Fibroblast of pulmonary artery (primary cell): ENCODE measurements at regions not wholly inside any gene's neighbourhood (a gene's known extent, or its start where the extent isn't known, plus 50 kb on each side); places are given as distances from the start of the nearest gene placed in this dataset.

Experiments
- DNase-seq: peaks from one replicate; pipeline ENCODE4 v3.0.0-alpha.2; 2010; ENCODE audit warnings: low read depth
- H3K4me3 ChIP-seq: replicated peaks from 2 replicates; pipeline ENCODE4 v1.5.1; 2011; ENCODE audit warnings: low read depth, mild to moderate bottlenecking, control low read depth, low read length, moderate library complexity
- TF ChIP-seq, protein P1 (sequence below): IDR thresholded peaks from 2 replicates; pipeline ENCODE4 v1.5.1; 2011; ENCODE audit warnings: mild to moderate bottlenecking, control low read depth, low read length, inconsistent platforms; ENCODE audit errors: missing control alignments

DNA sequence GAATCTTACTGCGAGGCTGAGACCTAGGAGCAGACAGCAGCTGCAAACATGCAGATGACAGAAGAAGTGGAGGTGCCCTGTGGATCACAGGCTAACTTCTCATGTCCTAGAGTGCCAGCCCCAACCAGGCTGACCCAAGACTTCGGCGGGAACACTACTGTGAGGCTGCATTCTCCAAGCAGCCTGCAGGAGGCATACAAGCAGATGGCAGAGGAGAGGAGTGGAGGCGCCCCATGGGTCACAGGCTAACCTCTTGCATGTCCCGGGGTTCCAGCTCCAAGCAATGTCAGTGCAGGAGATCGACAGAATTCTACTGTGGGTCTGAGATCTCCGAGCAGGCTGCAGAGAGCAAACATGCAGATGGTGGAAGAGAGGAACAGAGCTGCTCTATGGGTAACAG lies 98.1 kb upstream of the ZNF678 start:
- DNase-seq: no peak
- TF ChIP-seq, protein P1, sequence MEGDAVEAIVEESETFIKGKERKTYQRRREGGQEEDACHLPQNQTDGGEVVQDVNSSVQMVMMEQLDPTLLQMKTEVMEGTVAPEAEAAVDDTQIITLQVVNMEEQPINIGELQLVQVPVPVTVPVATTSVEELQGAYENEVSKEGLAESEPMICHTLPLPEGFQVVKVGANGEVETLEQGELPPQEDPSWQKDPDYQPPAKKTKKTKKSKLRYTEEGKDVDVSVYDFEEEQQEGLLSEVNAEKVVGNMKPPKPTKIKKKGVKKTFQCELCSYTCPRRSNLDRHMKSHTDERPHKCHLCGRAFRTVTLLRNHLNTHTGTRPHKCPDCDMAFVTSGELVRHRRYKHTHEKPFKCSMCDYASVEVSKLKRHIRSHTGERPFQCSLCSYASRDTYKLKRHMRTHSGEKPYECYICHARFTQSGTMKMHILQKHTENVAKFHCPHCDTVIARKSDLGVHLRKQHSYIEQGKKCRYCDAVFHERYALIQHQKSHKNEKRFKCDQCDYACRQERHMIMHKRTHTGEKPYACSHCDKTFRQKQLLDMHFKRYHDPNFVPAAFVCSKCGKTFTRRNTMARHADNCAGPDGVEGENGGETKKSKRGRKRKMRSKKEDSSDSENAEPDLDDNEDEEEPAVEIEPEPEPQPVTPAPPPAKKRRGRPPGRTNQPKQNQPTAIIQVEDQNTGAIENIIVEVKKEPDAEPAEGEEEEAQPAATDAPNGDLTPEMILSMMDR: no peak
- H3K4me3 ChIP-seq: no peak overlapping the region

DNA sequence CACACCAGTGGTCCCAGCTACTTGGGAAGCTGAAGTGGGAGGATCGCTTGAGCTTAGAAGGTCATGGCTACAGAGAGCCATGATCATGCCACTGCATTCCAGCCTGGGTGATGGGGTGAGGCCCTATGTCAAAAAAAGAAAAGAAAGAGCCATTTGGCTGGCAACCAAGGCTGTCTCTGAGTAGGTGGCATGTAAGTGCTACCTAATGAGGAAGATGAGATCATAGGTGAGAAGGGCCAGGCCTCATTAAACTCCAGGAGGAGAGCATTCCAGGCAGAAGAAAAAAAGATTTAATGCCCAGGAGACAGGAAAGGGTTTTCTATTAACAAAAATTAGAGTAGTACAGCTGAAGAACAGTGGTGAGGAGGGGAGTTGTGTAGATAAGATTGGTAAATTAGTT lies 103.4 kb upstream of the ZNF678 start:
- TF ChIP-seq, protein P1: no peak
- H3K4me3 ChIP-seq: no peak overlapping the region

DNA sequence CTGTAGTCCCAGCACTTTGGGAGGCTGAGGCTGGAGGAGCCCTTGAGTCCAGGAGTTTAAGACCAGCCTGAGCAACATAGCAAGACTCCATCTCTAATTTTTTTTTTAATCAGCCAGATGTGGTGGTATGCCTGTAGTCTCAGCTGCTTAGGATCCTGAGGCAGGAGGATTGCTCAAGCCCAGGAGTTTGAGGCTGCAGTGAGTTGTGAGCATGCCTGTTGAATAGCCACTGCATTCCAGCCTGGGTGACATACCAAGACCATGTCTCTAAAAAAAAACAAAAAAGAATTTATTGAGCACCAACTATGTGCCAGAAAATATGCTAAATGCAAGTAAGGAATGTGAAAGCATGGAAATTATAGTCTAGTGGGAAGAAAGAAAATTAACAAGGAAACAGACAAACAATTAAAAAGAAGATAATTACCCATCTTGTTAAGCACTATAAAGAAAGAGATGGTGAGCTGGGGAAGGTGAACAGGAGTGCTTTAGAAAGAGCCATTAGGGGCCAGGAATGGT lies 104.0 kb upstream of the ZNF678 start:
- no peak for DNase-seq
- TF ChIP-seq, protein P1: no peak
- H3K4me3 ChIP-seq: no peak overlapping the region

More for the DNA sequence above, 103.4 kb upstream of the ZNF678 start:
- no peak for DNase-seq

DNA sequence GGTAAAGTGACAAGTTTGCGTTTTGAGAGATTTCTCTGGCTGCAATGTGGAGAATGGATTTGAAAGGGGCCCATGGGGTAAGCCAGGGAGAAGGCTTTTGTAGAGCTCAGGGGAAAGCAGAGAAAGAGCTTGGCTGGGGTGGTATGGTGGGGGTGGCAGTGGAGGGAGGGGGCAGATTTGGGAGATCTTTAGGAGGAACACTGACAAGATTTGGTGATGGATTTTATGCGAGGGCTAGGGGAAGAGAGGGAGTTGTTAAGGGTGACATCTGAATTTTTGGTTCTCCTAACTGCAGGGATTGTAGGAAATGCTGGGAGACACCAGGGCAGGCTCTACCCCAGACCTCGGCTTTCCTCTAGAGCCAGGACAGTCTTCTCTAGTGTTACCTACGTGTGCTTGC lies 108.7 kb upstream of the ZNF678 start:
- no peak overlapping the region for H3K4me3 ChIP-seq
- TF ChIP-seq, protein P1: no peak
- no peak for DNase-seq

DNA sequence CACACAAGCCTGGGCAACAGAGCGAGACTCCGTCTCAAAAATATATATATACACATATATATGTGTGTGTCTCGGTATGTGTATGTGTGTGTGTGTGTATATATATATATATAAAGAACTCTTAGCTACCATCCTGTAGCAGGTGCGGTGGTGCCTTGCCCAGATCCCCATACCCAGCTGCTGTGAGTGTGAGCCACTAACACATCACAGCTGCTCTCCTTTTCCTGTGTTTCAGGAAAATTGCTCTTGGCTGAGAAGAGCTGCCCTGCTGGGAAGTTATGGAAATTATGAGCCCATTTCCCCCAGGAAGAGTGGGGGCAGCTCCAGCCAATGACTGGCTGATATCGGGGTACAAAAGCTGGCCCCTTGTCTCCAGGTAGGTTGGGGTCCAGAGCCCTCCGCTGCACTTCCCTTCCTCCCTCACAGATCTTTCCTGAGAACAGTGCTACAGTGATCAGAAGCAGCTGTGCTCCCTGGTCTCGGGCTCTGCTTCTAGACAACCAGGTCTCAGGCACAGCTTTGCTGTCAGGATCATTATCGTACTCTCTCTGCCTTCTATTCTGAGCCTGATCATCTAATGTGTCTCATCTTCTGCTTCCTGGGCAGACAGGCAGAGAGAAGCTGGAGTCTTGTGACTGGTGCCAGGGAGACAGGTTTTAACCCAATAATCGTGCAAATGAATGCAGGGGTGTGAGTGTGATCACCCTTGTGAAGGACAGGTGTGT lies 109.6 kb upstream of the ZNF678 start:
- TF ChIP-seq, protein P1: no peak
- DNase-seq: no peak
- no peak overlapping the region for H3K4me3 ChIP-seq

DNA sequence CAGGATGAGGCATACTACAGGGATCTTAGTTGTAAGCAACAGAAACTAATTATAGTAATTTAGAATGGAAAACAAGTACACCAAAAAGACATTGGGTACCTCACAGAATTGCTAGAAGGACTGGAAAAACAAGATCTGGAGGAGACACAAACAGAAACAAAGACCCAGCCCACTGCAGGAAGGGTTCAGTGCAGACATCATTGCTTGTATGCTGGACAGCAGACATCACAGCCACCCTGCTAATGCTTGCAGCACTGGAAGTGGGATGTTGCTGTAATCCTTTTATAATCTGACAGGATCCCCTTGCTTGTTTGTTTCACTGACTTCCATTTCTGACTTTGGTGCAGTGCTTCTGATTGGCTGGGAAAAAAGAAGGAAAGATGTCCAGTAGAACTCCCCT lies 111.4 kb upstream of the ZNF678 start:
- H3K4me3 ChIP-seq: no peak overlapping the region
- TF ChIP-seq, protein P1: no peak
- DNase-seq: no peak

DNA sequence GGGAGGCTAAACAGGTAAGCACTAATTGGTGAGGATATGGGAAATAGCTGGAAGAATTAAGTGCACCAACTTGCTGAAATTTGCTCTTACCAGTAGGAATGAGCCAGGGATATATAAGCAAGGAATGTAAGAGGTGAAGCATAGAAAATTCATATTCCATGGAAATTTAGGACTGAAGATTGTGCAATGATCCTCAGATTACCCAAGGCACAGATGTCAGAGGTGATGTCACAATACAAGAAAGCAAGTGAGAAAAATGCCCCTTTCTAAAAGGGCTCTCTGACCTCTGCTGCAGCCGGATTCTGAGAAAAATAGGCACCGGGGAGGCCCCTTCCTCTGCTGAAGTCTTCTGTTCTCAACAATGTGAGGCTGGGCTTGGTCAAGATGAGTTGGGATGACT lies 112.3 kb upstream of the ZNF678 start:
- no peak overlapping the region for H3K4me3 ChIP-seq
- TF ChIP-seq, protein P1: no peak
- no peak for DNase-seq
